ENCODE measurements at regions not wholly inside any gene's neighbourhood (a gene's known extent, or its start where the extent isn't known, plus 50 kb on each side); places are given as distances from the start of the nearest gene placed in this dataset.

- WGBS, 4 donors = 59 to 66% (median 64%) methylated on average over 3 of the region's 3 CpGs
- no peaks in the 10 kb centered on the region for H3K4me1 ChIP-seq (replicated peaks in 1 of 2)
- peaks cover 0 to 5% (median 0%) of the 10 kb centered on the region in 3 donors for H3K9me3 ChIP-seq (replicated peaks in 1 of 3)
- H3K27ac ChIP-seq = no peak overlapping the region
- intact Hi-C loops (cut with DNase I) = no loop called here
- no peaks in the 10 kb centered on the region for H3K36me3 ChIP-seq (replicated peaks in 1 of 2)
- no peak for TF ChIP-seq POLR2A (IDR thresholded peaks at IDR 0.05)
- no peak for TF ChIP-seq CTCF (IDR thresholded peaks at IDR 0.05)
- no peak for DNase-seq
- no peaks in the 10 kb centered on the region for H3K27me3 ChIP-seq
- no peak overlapping the region for H3K4me3 ChIP-seq
These were observed 1706.7 kb downstream of the HACE1 start for GRCh38 chr6:103153016-103153415.

GRCh38 chr6:103142902-103143301 is 1716.8 kb downstream of the HACE1 start:
- no peaks in the 10 kb centered on the region for H3K4me1 ChIP-seq (replicated peaks in 1 of 2)
- WGBS, 4 donors = 54 to 63% (median 57%) methylated on average over 2 of the region's 2 CpGs
- TF ChIP-seq POLR2A (IDR thresholded peaks at IDR 0.05) = no peak
- no peaks in the 10 kb centered on the region for H3K9me3 ChIP-seq (replicated peaks in 1 of 3)
- no peak for DNase-seq
- H3K4me3 ChIP-seq = no peak overlapping the region
- H3K27ac ChIP-seq = no peak overlapping the region
- H3K36me3 ChIP-seq (replicated peaks in 1 of 2) = no peaks in the 10 kb centered on the region
- intact Hi-C loops (cut with DNase I) = no loop called here
- H3K27me3 ChIP-seq = no peaks in the 10 kb centered on the region

GRCh38 chr6:103140308-103141027 is 1719.3 kb downstream of the HACE1 start:
- H3K27ac ChIP-seq = no peak overlapping the region
- H3K4me3 ChIP-seq = no peak overlapping the region
- 81 to 87% (median 82%) methylated on average over 6 of the region's 6 CpGs for WGBS, 4 donors
- intact Hi-C loops (cut with DNase I) = no loop called here
- H3K27me3 ChIP-seq = no peaks in the 10 kb centered on the region
- H3K36me3 ChIP-seq (replicated peaks in 1 of 2) = no peaks in the 10 kb centered on the region
- no peak for TF ChIP-seq CTCF (IDR thresholded peaks at IDR 0.05)
- TF ChIP-seq POLR2A (IDR thresholded peaks at IDR 0.05) = no peak
- DNase-seq = no peak
- no peaks in the 10 kb centered on the region for H3K9me3 ChIP-seq (replicated peaks in 1 of 3)
- no peaks in the 10 kb centered on the region for H3K4me1 ChIP-seq (replicated peaks in 1 of 2)

- no peak for DNase-seq
- intact Hi-C loops (cut with DNase I) = no loop called here
- Histone ChIP-seq H3K4me3 (no peak overlapping the region), H3K36me3 (replicated peaks in 1 of 2) (no peaks in the 10 kb centered on the region), H3K9me3 (replicated peaks in 1 of 3) (no peaks in the 10 kb centered on the region), H3K27ac (no peak overlapping the region), H3K27me3 (no peaks in the 10 kb centered on the region), H3K4me1 (replicated peaks in 1 of 2) (no peaks in the 10 kb centered on the region)
- TF ChIP-seq CTCF (IDR thresholded peaks at IDR 0.05) (no peak), POLR2A (IDR thresholded peaks at IDR 0.05) (no peak)
These were observed 1720.3 kb downstream of the HACE1 start for GRCh38 chr6:103139377-103139776.

- intact Hi-C loops (cut with DNase I) = no loop called here
- 76 to 88% (median 83%) methylated on average over 4 of the region's 4 CpGs for WGBS, 4 donors
These were observed 1731.0 kb downstream of the GRIK2 start for GRCh38 chr6:103124471-103124870.

More at GRCh38 chr6:103124471-103124870, 1731.0 kb downstream of the GRIK2 start:
- Histone ChIP-seq H3K9me3 (replicated peaks in 1 of 3) (no peaks in the 10 kb centered on the region), H3K27me3 (no peaks in the 10 kb centered on the region), H3K4me3 (no peak overlapping the region), H3K4me1 (replicated peaks in 1 of 2) (no peaks in the 10 kb centered on the region), H3K36me3 (replicated peaks in 1 of 2) (no peaks in the 10 kb centered on the region), H3K27ac (no peak overlapping the region)
- no peak for DNase-seq
- TF ChIP-seq POLR2A (IDR thresholded peaks at IDR 0.05) = no peak
- no peak for TF ChIP-seq CTCF (IDR thresholded peaks at IDR 0.05)
